ENCODE measurements at regions not wholly inside any gene's neighbourhood (a gene's known extent, or its start where the extent isn't known, plus 50 kb on each side); places are given as distances from the start of the nearest gene placed in this dataset.

DNA sequence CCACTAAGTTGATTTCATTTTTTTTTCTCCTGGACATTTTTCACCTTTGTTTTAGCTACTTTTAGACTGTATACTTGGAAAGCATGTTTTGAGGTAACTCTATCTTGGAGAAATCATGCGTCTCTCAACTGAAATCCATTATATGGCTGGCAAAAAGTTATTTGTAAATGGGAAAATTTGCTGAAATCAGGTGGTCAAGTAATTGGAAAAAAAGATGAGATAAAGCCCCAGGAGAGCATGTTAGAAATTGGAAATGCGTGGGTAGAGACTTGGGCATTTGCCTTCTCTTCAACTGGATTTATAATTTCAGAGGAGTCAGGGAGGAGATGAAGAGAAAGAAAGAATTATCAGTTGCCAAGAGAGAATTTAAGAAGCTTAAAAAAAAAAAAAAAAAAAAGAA lies 217.1 kb upstream of the MAP3K7 start:
- no peaks in the 10 kb centered on the region for H3K4me1 ChIP-seq
- TF ChIP-seq, protein P1, sequence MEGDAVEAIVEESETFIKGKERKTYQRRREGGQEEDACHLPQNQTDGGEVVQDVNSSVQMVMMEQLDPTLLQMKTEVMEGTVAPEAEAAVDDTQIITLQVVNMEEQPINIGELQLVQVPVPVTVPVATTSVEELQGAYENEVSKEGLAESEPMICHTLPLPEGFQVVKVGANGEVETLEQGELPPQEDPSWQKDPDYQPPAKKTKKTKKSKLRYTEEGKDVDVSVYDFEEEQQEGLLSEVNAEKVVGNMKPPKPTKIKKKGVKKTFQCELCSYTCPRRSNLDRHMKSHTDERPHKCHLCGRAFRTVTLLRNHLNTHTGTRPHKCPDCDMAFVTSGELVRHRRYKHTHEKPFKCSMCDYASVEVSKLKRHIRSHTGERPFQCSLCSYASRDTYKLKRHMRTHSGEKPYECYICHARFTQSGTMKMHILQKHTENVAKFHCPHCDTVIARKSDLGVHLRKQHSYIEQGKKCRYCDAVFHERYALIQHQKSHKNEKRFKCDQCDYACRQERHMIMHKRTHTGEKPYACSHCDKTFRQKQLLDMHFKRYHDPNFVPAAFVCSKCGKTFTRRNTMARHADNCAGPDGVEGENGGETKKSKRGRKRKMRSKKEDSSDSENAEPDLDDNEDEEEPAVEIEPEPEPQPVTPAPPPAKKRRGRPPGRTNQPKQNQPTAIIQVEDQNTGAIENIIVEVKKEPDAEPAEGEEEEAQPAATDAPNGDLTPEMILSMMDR (IDR thresholded peaks at IDR 0.05) = no peak
- H3K4me3 ChIP-seq = no peak overlapping the region
- no peak for DNase-seq
- no peak overlapping the region for H3K27ac ChIP-seq
- H3K9me3 ChIP-seq = no peaks in the 10 kb centered on the region
- no peaks in the 10 kb centered on the region for H3K36me3 ChIP-seq
- no peaks in the 10 kb centered on the region for H3K27me3 ChIP-seq
- intact Hi-C loops (cut with DNase I; ENCODE audit: low total_unique reads) = no loop called here

DNA sequence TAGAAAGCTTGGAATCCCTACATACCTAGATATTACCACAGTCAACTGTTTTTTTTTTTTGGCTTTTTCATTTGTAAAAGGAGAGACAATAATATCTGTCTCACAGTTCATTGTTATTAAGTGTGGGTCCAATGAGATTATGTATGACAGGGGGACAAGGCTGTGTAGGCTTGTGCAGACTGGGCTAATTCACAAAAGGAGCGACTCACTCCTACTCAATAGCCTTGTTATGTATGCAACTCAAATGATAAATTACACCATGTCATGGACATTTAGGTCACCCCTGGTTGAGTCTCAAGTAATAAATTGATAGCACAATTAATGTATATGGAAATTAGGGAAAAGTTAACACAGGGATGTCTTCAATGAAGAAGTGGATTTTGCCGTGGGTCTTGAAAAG lies 208.2 kb upstream of the MAP3K7 start:
- no peak for DNase-seq
- H3K9me3 ChIP-seq = no peaks in the 10 kb centered on the region
- no peak overlapping the region for H3K4me3 ChIP-seq
- intact Hi-C loops (cut with DNase I; ENCODE audit: low total_unique reads) = no loop called here
- TF ChIP-seq, protein P1 (IDR thresholded peaks at IDR 0.05) = no peak
- no peak overlapping the region for H3K27ac ChIP-seq
- H3K36me3 ChIP-seq = no peaks in the 10 kb centered on the region
- no peaks in the 10 kb centered on the region for H3K4me1 ChIP-seq
- no peaks in the 10 kb centered on the region for H3K27me3 ChIP-seq

DNA sequence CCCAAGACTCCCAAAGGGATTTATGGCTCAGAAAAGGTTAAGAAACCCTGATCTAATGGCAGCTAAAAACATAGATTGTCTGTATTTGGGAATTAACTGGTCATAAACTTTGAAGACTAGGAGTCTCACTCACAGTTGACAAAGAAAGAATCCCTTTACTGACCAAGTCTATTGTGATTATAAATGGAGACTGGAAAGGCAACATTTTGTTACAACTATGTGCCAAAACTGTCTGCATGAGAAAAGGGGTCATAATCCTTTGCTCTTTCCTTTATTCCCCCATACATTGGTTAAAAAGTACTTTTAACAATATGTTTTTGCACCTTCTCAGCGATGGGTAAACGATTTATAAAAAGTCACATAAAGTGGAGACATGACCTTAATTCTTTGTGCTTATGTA lies 206.9 kb upstream of the MAP3K7 start:
- no peak for DNase-seq
- Histone ChIP-seq H3K9me3 (no peaks in the 10 kb centered on the region), H3K36me3 (no peaks in the 10 kb centered on the region), H3K27me3 (no peaks in the 10 kb centered on the region), H3K27ac (no peak overlapping the region), H3K4me3 (no peak overlapping the region), H3K4me1 (no peaks in the 10 kb centered on the region)
- TF ChIP-seq, protein P1 (IDR thresholded peaks at IDR 0.05) = no peak
- intact Hi-C loops (cut with DNase I; ENCODE audit: low total_unique reads) = no loop called here

DNA sequence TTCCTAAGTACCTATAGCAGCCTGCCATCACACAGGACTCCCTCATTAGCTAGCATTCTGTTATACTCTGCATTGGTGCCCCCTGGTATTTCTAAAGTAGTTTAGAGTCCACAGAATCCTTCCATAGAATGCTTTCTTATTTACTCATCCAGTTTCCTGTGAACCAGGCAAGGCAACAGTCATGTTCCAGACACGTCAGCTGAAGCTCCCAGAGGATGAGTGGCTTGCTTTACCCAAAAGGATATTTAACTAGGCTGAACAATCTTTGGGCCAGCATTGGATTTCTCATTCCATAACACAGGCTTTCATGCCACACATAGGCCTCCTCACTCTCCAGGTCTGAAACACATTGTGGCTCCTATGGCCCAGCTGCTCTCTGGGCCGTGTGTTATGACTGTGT lies 203.8 kb upstream of the MAP3K7 start:
- intact Hi-C loops (cut with DNase I; ENCODE audit: low total_unique reads) = no loop called here
- H3K4me3 ChIP-seq = no peak overlapping the region
- no peaks in the 10 kb centered on the region for H3K27me3 ChIP-seq
- TF ChIP-seq, protein P1 (IDR thresholded peaks at IDR 0.05) = no peak
- H3K36me3 ChIP-seq = no peaks in the 10 kb centered on the region
- no peak overlapping the region for H3K27ac ChIP-seq
- no peak for DNase-seq
- H3K4me1 ChIP-seq = no peaks in the 10 kb centered on the region
- H3K9me3 ChIP-seq = no peaks in the 10 kb centered on the region

DNA sequence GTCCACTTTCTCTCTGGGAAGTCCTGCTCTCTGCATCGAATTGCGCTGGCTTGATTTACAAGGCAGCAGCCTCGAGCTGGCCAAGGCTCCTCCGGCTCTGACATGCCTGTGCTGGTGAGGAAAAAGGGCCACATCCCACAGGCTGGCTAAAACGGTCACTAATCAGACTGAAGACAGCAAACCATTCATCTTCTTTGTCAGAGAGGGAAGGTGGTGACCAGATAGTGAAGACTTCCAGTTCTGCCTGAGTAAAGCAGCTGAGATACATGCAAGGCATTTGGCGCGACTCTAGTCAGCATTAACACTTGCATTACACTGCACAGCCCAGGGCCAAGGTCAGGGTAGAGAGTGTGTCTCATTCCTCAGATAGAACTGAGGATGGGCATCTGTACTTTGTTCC lies 203.2 kb upstream of the MAP3K7 start:
- no peaks in the 10 kb centered on the region for H3K4me1 ChIP-seq
- no peak for DNase-seq
- H3K36me3 ChIP-seq = no peaks in the 10 kb centered on the region
- no peak overlapping the region for H3K4me3 ChIP-seq
- TF ChIP-seq, protein P1 (IDR thresholded peaks at IDR 0.05) = no peak
- H3K9me3 ChIP-seq = no peaks in the 10 kb centered on the region
- no peaks in the 10 kb centered on the region for H3K27me3 ChIP-seq
- H3K27ac ChIP-seq = no peak overlapping the region
- intact Hi-C loops (cut with DNase I; ENCODE audit: low total_unique reads) = no loop called here

DNA sequence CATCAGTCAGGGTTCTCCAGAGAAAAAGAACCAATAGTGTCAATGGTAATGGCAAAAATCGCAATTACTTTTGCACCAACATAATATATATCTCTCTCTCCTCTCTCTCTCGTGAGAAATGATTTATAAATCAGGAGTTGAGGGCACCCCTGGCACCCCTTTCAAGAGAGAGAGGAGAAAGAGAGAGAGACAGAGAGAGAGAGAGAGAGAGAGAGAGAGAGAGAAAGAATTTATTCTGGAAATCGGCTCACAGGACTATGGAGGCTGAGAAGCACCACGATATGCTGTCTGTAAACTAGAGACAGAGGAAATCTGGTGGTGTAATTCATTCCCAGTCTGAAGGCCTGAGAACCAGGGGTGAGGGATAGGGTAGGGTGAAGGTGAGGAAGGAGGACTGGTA lies 201.9 kb upstream of the MAP3K7 start:
- H3K4me3 ChIP-seq = no peak overlapping the region
- intact Hi-C loops (cut with DNase I; ENCODE audit: low total_unique reads) = no loop called here
- H3K27ac ChIP-seq = no peak overlapping the region
- no peak for DNase-seq
- H3K36me3 ChIP-seq = no peaks in the 10 kb centered on the region
- H3K27me3 ChIP-seq = no peaks in the 10 kb centered on the region
- H3K4me1 ChIP-seq = no peaks in the 10 kb centered on the region
- TF ChIP-seq, protein P1 (IDR thresholded peaks at IDR 0.05) = no peak
- H3K9me3 ChIP-seq = no peaks in the 10 kb centered on the region
